HK-2 (cell line): ENCODE measurements at regions not wholly inside any gene's neighbourhood (a gene's known extent, or its start where the extent isn't known, plus 50 kb on each side); places are given as distances from the start of the nearest gene placed in this dataset.

Experiments used
- DNase-seq: peaks from one replicate; pipeline ENCODE4 v3.0.0-alpha.2; 2018; ENCODE audit not compliant: unreplicated experiment

DNA sequence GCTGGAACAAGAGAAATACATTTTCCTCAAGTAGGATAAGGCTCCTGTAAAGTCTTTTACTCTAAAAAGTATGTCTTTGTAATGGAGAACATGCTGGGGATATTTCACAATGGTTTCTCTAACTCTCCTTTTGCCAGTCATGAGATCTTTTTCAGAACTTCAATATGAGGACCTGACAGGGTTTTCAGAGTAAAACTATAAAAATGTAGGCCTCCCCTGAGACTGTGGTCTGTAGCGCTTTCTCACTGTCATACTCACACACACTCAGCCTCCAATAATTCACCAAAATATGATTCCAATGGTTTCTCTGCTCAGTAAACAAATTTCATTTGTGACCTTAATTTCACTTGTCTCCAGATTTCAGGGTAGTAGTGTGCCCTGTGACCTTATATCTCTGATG, 440.1 kb upstream of the PTBP2 start:
- no peak for DNase-seq

DNA sequence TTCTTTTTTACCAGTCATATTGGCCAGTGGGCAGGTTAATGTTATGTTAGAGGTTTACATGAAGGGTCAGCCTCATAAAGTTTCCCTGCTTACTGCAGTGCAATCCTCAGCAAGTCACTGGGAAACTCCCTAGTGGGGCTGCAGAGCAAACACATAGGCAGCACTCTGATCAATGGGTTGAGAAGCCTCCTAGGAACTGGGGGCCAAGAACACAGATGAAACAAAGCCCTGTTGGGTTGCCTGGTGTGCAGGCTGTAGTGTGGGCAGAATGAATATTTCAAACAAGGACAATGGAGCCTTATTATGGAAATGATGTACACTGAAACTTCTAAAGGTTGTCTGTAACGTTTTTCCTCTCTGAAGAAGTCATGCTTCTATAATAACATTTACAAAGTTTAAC, 431.6 kb upstream of the PTBP2 start:
- no peak for DNase-seq

DNA sequence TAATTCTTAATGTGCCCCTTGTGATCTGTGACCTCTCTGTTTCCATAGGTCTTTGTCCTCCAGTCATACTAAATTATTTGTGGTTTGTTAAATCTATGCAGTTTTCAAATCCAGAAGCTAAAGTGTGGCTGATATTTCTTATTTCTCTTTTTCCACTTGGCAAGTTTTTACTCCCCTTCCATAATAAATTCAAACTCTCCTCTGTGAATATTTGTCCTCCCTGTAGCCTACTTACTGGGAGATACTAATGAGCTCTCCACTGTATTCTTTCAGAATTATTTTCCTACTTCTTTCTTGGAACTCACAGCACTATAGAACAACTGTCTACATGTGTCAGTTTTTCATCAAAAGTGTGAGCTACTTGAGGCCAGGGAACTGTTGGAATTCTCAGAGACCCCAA, 430.8 kb upstream of the PTBP2 start:
- DNase-seq: no peak

DNA sequence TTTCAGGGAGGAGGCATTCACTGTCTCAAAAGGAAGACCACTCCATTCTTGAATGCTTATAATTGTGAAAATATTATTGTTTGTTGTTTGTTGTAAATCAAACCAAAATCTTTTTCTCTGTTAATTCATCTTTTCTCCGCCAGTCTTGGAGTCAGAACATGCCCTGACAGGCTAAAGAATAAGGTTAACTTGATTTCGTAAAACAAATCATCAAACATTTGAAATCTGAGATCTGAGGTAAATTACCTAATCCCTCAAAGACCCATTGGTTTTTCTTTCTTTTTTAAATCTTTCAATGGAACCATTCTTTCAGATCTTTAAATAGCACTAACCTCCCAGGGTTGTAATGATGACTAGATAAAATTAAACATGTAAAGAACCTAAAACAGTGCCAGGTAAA, 430.1 kb upstream of the PTBP2 start:
- no peak for DNase-seq

DNA sequence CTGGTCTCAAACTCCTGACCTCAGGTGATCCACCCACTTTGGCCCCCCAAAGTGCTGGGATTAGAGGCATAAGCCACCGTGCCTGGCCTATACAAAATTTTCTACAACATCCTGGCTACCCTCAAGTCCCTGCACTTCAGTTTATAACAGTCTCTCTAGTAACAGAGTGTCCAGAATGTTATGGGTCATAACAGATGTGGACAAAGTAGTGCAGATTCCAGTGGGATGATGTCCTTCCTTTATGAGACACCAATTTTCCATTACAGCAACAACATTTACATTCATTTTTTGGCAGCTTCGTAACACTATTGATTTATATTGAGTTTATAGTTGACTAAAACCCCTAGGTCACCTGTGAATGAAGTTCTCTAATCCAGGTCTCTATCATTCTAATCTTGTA, 429.4 kb upstream of the PTBP2 start:
- DNase-seq: no peak

DNA sequence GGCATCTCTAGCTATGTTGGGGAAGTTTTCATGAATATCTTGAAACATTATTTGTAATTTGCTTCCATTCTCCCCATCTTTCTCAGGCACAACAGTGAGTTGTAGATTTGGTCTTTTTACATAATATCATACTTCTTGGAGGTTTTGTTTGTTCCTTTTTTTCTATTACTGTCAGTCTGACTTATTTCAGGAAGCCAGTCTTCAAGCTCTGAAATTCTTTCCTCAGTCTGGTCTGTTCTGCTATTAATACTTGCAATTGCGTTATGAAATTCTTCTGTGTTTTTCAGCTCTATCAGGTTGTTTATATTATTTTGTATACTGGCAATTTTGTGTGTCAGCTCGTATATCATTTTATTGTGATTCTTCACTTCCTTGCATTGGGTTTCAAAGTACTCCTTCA, 424.6 kb upstream of the PTBP2 start:
- DNase-seq: no peak

DNA sequence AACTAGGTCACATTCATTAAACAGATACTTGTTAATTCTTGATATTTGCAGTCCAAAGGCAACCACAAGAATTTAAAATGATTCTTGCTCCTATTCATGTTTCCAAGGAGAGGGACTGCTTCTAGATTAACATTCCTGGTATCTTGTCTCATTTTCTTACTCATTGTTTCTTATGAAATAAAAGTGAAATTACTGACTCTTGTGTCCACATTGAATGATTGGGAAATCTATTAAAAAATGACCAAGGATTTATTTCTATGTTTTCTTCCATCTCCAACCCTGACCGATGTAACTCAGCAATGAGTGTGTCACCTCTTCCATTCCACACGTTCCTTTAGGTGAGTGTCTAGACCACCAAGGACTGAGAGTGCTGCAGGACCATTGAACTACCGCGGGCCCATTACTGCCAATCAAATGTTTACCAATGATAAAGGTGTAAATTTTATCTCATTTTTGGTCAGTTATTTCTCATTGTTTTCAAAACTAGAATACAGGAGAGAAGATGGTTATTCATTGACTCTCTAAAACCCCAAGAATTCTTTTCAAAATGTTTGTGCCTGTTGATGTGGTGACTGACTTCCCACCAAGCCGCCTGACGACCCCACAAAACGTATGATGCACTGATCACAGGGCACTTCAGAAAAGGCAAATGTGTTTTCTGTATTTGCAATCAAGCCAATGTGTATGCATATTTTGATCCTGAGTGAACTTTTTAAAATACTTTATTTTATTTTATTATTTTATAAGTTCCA, 414.6 kb upstream of the PTBP2 start:
- no peak for DNase-seq

DNA sequence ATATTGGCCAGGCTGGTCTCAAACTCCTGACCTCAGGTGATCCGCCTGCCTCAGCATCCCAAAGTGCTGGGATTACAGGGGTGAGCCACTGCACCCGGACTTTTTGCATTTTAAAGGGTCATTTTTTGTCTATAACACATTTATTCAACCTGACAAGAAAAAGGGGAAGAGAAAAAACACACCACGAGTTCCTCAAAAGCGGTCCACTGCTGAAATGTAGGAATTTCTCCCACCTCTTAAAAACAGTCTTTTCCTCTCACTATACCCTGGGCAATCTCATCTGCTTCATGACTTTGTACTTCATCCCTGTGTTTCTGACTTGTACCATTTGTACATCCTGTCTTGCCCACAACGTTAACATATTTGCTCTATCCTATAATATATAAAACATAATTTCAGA, 413.3 kb upstream of the PTBP2 start:
- no peak for DNase-seq

DNA sequence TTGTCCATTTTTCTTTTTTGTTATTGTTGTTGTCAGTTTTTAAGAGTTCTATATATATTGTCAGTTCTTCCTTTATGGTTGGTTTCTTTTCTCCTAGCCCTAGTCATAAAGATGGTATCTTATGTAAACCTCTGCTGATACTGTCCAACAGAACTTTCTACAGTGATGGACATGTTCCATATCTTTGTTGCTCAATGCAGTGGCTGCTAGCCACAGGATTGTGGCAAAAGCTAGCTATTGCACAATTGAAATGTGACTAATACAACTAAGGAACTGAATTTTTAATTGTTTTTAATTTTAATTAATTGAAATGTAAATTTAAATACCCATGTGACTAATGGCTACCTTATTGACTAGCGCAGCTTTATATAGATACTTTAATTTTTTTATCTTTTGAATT, 411.8 kb upstream of the PTBP2 start:
- no peak for DNase-seq

DNA sequence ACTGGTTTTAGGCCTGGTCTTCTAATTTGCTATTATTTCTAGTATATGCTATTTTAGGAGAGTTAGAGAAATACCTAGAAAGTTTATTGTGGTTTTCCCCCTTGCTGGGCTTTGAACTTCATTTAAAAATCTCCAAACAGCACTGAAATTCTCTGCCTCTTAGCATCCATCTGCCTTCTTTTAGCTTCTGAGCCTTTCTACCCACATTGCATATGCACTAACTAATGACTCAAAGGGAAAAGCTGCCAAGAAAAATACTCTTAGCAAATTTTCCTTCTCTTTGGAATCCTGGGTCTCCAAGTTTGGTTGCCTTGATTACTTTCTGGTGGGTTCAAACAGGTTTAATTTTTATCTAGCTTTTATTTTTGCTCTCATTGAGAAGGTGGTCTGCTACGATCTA, 408.4 kb upstream of the PTBP2 start:
- no peak for DNase-seq

DNA sequence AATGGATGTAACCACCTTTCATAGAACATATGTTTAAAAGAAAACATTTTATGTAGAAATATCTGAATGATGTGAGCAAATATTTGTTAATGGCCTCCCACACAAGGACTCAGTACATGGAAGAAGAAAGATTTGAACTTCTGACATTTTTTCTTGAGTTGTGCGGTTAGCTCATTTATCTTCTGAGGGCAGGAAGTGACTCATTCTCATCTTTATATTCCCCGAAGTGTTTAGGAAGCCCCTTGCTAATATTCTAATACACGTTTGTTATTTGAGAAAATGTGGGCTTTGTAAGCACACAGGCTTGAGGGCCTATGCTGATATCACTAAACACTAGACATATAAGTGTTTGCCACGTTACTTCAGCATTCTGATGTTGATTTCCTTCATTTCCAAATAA, 392.5 kb upstream of the PTBP2 start:
- no peak for DNase-seq

DNA sequence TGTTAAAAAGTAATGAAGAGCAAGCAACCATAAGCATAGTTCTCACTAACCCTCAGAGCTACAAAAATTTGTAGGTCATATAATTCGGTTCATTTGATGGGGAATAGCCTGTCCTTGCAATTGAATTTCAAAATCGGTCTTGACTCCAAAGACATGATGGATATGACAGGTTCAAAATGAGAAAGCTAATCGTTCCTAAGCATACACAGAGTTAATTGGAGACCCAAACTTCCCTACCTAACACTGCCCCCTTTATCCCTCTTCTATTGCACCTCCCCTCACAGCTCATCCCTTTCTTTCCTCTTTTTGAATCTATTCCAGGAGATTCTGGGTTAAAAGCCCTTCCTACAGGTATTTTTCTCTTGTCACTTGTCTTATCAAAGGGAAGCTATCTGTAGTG, 390.0 kb upstream of the PTBP2 start:
- DNase-seq: no peak

DNA sequence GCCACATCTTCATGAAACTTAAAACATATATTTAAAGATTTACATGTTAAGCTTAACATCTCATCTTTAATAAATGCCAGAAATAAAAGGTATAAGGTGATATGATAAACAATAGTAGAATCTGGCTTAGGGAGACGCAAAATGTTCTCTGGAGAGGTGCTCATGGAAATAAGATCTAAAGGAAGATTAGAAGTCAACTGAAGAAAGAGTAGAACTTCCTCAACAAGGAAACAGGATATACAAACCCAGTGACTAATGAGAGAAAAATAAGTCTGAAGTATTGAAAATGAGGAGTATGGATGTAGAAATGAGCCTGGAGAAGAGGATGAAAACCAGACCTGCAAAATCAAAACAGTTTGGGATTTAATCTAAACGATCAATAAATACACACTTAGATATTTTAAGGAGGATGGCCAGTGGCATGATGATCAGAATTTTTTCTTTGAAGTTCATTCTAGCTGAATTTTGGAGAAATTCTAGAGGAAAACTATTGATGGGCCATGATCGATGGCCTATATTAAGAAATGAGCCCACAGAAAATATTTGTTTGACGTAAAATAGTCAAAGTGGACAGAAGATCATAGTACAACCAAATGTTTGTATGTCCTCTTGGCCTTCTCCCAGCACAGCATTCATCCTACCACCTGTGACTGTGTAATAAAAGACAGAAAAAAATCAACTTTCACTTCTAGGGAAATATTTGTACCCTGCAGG, 387.9 kb upstream of the PTBP2 start:
- no peak for DNase-seq

DNA sequence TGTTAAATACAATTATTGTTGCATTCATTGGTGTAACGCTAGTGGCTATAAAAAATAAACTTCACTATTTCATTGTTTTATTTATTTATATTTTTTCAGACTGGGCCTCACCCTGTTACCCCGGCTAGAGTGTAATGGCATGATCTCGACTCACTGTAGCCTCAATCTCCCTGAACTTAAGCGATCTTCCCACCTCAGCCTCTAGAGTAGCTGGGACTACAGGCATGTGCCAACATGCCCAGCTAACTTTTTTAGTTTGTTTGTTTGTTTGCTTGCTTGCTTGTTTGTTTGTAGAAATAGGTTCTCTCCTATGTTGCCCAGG, 387.4 kb upstream of the PTBP2 start:
- DNase-seq: no peak

DNA sequence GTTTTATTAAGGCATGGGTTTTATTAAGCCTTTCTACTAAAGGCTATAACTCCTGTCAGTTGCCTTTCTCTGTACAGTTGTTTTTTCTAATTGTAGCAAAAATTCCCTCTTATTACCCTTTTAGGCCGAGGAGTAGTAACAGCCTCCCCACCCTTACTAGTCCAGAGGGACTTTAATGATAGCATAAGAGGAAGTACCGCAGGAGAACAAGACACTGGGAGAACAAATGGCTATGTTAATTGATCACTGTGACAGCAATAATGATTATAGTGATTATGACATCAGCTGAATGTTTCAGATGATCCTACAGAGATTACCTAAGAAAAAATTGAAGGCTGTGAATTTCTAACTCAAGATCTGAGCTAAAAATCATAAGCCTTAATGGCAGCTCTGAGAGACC, 383.0 kb upstream of the PTBP2 start:
- DNase-seq: no peak

DNA sequence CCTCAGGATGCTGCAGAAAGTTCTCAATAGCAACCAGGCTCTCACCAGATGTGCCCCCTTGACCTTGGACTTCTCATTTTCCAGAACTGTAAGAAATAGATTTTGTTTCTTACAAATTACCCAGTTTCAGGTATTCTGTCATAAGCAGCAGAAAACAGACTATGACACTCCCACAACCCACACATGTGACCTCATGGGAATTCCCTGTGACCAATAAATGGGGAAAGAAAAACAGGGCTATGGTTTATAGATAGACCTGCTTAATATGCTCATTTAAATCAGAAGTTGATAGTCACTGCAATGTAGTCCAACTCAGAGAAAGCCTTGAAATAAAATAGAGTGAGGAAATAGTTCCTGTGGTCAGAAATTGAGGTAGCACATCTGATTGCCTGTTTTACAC, 380.9 kb upstream of the PTBP2 start:
- no peak for DNase-seq

DNA sequence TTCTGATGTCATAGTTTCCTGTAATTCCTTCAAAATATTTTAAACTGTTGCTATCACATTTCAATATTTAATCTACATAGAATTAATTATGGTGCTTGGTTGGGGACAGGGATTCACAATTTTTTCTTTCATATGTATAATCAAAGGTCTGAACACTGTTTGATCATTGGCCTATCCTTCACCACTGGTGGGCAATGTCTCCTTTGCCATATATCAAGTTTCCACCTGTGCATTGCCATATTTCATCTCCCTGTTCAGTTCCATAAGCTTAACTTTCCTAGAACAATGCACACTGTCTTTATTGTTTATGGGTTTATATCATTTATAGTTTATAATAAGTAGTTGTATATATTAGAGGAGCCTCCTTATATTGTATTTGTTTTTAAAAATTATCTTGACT, 374.9 kb upstream of the PTBP2 start:
- DNase-seq: no peak

DNA sequence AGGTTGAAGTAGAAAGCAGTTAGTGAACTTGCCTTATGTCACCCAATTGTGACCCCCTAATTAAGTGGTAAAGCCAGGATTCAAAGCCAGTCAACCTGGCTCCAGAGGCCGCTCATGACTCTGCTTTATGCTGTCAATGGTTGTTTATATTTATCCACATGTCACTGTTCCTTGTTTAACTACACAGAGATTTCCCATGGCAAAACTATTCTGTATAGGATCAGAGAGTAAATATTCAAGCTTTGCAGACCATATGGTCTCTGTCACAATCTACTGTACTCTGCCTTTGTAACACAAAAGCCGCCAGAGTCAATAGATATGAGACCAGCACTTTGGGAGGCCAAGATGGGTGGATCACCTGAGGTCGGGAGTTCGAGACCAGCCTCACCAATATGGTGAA, 371.7 kb upstream of the PTBP2 start:
- no peak for DNase-seq

DNA sequence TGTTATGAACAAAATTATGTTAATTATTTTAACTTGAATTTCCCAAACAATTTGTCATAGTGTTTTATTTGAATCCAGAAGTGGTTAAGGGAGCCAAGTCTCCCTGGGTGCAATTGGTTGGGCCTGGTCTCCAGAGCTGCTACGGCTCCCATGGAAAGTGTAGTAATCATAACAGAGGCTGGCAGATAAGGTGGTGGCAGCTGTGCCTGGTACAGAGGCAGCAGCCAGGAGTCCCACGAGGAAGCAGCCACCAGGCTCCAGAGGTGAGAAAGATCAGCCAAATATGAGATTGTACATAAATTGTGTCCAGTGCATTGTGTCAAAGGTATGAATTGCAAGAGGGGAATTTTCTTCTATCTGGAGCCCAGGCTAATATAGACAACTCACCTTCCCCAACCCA, 368.9 kb upstream of the PTBP2 start:
- DNase-seq: no peak

DNA sequence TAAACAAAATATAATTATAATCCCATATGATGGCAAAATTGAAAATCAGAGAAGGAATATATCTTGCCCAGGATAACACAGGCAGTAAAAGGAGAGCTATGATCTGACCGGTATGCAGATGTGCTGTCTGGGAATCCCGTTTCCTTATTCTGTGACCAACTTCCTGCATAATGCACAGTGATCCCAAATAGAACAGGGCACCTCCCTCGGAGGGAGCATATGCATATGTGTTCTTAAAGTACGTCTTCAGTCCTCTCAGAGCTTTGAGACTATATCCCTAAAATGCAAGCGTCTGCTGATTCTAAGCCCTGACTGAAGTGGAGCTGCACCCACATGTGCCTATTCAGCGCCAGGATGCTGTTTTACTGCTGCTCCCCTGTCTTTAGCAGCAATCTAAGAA, 366.1 kb upstream of the PTBP2 start:
- DNase-seq: no peak

DNA sequence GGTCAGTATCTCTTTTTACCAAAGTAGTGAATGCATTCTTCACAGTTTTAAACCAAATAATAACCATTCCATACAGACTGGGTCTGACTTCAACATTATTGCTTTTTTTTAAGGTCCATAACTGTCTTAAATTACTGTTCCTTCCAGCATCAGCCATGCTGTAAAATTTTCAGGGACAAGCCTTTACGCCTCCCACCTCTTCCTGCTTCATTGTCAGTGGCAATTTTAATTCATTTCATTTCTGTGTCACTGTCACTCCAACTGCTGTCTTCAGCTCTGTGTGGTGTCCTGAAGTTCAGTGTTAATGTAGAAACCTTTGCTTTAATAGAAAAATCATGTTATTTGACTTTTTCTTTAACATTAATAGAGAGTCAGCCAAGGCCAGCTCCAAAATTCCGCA, 365.6 kb upstream of the PTBP2 start:
- DNase-seq: no peak

DNA sequence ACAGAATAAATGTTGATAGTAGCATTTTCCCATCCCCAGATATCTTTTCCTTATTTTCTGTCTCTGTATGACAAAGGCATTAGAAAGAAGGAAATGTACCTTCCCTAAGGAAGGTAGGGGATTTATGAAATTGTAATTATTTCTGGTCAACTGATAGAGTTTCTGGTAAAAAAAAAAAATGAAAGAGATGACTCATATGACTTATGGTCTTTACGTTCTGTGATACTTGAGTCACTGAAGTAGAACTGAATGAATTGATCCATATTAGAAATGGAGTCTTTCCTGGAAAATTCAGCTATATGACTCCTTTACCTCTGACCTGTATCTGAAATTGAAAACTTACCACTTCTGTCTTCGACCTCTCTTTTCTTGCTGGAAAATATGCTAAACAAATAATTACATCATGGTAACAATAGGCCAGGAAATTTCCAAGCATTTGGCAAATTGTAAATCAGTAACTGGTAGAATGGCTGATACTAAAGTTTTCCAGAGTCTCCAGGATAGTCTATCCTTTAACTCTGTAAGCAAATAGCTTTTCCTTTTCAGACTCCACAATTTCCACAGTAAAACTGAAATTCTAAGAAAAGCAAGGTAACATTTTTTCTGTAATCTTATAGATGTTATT, 364.3 kb upstream of the PTBP2 start:
- no peak for DNase-seq

DNA sequence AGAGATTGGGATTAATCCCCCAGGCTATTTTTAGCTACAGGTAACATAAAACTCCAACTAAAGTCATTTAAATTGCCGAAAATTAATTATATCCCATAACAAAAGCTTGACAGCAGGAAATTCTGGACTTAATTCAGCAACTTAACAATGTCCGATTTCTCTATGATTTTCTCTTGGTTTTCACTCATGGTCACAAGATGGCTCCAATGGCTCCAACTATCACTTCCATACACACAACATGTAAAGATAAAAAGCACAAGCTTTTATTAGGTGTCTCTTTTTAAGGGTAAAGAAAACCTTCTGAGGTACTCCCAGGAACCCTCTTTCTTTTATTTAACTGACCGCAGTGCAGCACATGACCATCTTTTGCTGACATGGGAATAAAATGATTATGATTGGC, 363.5 kb upstream of the PTBP2 start:
- no peak for DNase-seq
